H9 (cell line): ENCODE measurements at regions not wholly inside any gene's neighbourhood (a gene's known extent, or its start where the extent isn't known, plus 50 kb on each side); places are given as distances from the start of the nearest gene placed in this dataset.

Experiments
- DNase-seq: peaks from one replicate; pipeline ENCODE4 v3.0.0-alpha.2; 2017
- H2AFZ ChIP-seq: one replicate; pipeline ENCODE4 v1.6.1; 2013; ENCODE audit warnings: mild to moderate bottlenecking, low read length, control low read depth, moderate library complexity
- H2AK5ac ChIP-seq: 2 replicates; pipeline ENCODE4 v1.6.1; 2013; ENCODE audit warnings: low read length, control low read depth, mixed read lengths; ENCODE audit not compliant: insufficient read length
- H2BK120ac ChIP-seq: one replicate; pipeline ENCODE4 v1.6.1; 2013; ENCODE audit warnings: low read depth, mild to moderate bottlenecking, low read length, control low read depth, inconsistent platforms; ENCODE audit not compliant: poor library complexity, severe bottlenecking
- H2BK12ac ChIP-seq: 2 replicates; pipeline ENCODE4 v1.6.1; 2013; ENCODE audit warnings: low read length, control low read depth, mixed read lengths, low read depth; ENCODE audit not compliant: insufficient read length
- H2BK15ac ChIP-seq: 2 replicates; pipeline ENCODE4 v1.6.1; 2013; ENCODE audit warnings: low read depth, low read length, control low read depth
- H2BK20ac ChIP-seq: one replicate; pipeline ENCODE4 v1.6.1; 2013; ENCODE audit warnings: low read depth, mild to moderate bottlenecking, low read length, control low read depth, inconsistent platforms; ENCODE audit not compliant: poor library complexity, severe bottlenecking
- H2BK5ac ChIP-seq: 2 replicates; pipeline ENCODE4 v1.6.1; 2013; ENCODE audit warnings: low read length, control low read depth, mixed read lengths; ENCODE audit not compliant: insufficient read length
- H3K14ac ChIP-seq: 2 replicates; pipeline ENCODE4 v1.6.1; 2013; ENCODE audit warnings: low read length, control low read depth; ENCODE audit not compliant: insufficient read depth
- H3K18ac ChIP-seq: 2 replicates; pipeline ENCODE4 v1.6.1; 2013; ENCODE audit warnings: low read depth, mild to moderate bottlenecking, mixed read lengths, low read length, control low read depth; ENCODE audit not compliant: insufficient read length
- H3K23ac ChIP-seq: 2 replicates; pipeline ENCODE4 v1.6.1; 2013; ENCODE audit warnings: low read length, control low read depth, mixed read lengths, low read depth; ENCODE audit not compliant: insufficient read length
- H3K23me2 ChIP-seq: 2 replicates; pipeline ENCODE4 v1.6.1; 2013; ENCODE audit warnings: low read depth, mild to moderate bottlenecking, mixed read lengths, low read length, control low read depth; ENCODE audit not compliant: insufficient read length, poor library complexity, severe bottlenecking
- H3K27ac ChIP-seq: 2 replicates; pipeline ENCODE4 v1.5.1; 2013; ENCODE audit warnings: low read length, control low read depth, mixed read lengths, low read depth; ENCODE audit not compliant: insufficient read length
- H3K27me3 ChIP-seq: 2 replicates; pipeline ENCODE4 v1.6.1; 2013; ENCODE audit warnings: low read length, control low read depth, inconsistent platforms; ENCODE audit not compliant: insufficient read depth
- H3K4ac ChIP-seq: 2 replicates; pipeline ENCODE4 v1.6.1; 2013; ENCODE audit warnings: low read depth, mild to moderate bottlenecking, control low read depth, inconsistent platforms, low read length, moderate library complexity
- H3K4me1 ChIP-seq: 2 replicates; pipeline ENCODE4 v1.6.1; 2013; ENCODE audit warnings: low read length, control low read depth, inconsistent platforms; ENCODE audit not compliant: insufficient read depth
- H3K4me2 ChIP-seq: 2 replicates; pipeline ENCODE4 v1.6.1; 2013; ENCODE audit warnings: low read length, control low read depth, mixed read lengths; ENCODE audit not compliant: insufficient read length, insufficient read depth
- H3K56ac ChIP-seq: 2 replicates; pipeline ENCODE4 v1.6.1; 2013; ENCODE audit warnings: low read depth, mild to moderate bottlenecking, mixed read lengths, low read length, control low read depth; ENCODE audit not compliant: insufficient read length
- H3K79me1 ChIP-seq: 2 replicates; pipeline ENCODE4 v1.6.1; 2013; ENCODE audit warnings: low read depth, mild to moderate bottlenecking, moderate library complexity, low read length, control low read depth, inconsistent platforms; ENCODE audit not compliant: insufficient read depth, poor library complexity, severe bottlenecking
- H3K79me2 ChIP-seq: 2 replicates; pipeline ENCODE4 v1.6.1; 2013; ENCODE audit warnings: low read length, control low read depth, inconsistent platforms; ENCODE audit not compliant: insufficient read depth
- H3K9ac ChIP-seq: 2 replicates; pipeline ENCODE4 v1.6.1; 2013; ENCODE audit warnings: low read length, control low read depth, mixed read lengths; ENCODE audit not compliant: insufficient read length; ENCODE audit errors: extremely low read depth
- H3K9me3 ChIP-seq: one replicate; pipeline ENCODE4 v1.6.1; 2013; ENCODE audit warnings: low read depth, low read length, inconsistent platforms; ENCODE audit not compliant: control insufficient read depth
- H3T11ph ChIP-seq: one replicate; pipeline ENCODE4 v1.6.1; 2013; ENCODE audit warnings: mild to moderate bottlenecking, low read length, control low read depth, inconsistent platforms
- H4K20me1 ChIP-seq: one replicate; pipeline ENCODE4 v1.6.1; 2013; ENCODE audit not compliant: control insufficient read depth, insufficient read length, insufficient read depth
- H4K5ac ChIP-seq: 2 replicates; pipeline ENCODE4 v1.6.1; 2013; ENCODE audit warnings: low read depth, mild to moderate bottlenecking, mixed read lengths, low read length, control low read depth; ENCODE audit not compliant: insufficient read length
- H4K8ac ChIP-seq: replicated peaks from 2 replicates; pipeline ENCODE4 v1.6.1; 2013; ENCODE audit warnings: low read length, control low read depth, mixed read lengths, low read depth; ENCODE audit not compliant: insufficient read length
- H4K91ac ChIP-seq: 2 replicates; pipeline ENCODE4 v1.6.1; 2013; ENCODE audit warnings: low read depth, mild to moderate bottlenecking, moderate library complexity, mixed read lengths, low read length, control low read depth; ENCODE audit not compliant: insufficient read length
- H3K27ac Mint-ChIP-seq, 3 experiments: 2 replicates in 2 of 3; 3 replicates in 1 of 3; pipeline ENCODE4 v1.8.0; 2020 to 2021; ENCODE audit warnings: mixed read lengths in 3 of 3, mild to moderate bottlenecking in 1 of 3, moderate library complexity in 1 of 3
- H3K27me3 Mint-ChIP-seq: 2 replicates; pipeline ENCODE4 v1.8.0; 2021; ENCODE audit warnings: low read depth, mild to moderate bottlenecking, moderate library complexity, mixed read lengths
- H3K36me3 Mint-ChIP-seq, 3 experiments: 2 replicates in 2 of 3; 3 replicates in 1 of 3; pipeline ENCODE4 v1.8.0; 2020 to 2021; ENCODE audit warnings: low read depth in 3 of 3, mixed read lengths in 3 of 3; ENCODE audit not compliant: insufficient read depth in 1 of 3
- H3K4me1 Mint-ChIP-seq, 2 experiments: 2 replicates each; pipeline ENCODE4 v1.8.0; 2020; ENCODE audit warnings: mixed read lengths in 2 of 2
- H3K4me3 Mint-ChIP-seq, 2 experiments: 2 replicates in 1 of 2; 3 replicates in 1 of 2; pipeline ENCODE4 v1.8.0; 2020 to 2021; ENCODE audit warnings: mild to moderate bottlenecking in 2 of 2, mixed read lengths in 2 of 2, moderate library complexity in 1 of 2
- H3K9me3 Mint-ChIP-seq, 2 experiments: 2 replicates in 1 of 2; 3 replicates in 1 of 2; pipeline ENCODE4 v1.8.0; 2020; ENCODE audit warnings: mild to moderate bottlenecking in 2 of 2, mixed read lengths in 2 of 2, moderate library complexity in 1 of 2
- CTCF ChIP-seq: fragments of 200-600 bp; sonication (generic); conservative IDR thresholded peaks from 3 replicates; pipeline ENCODE4 v1.8.0; 2021; ENCODE audit warnings: antibody characterized with exemption, mild to moderate bottlenecking
- WGBS: extraction: QIAGEN DNeasy Blood & Tissue Kit; methylation state at CpG from one replicate; pipeline ENCODE4 v1.1.7; 2013; ENCODE audit warnings: missing lambda C conversion rate, low lambda C conversion rate, mixed read lengths; ENCODE audit not compliant: insufficient read length; ENCODE audit errors: extremely low coverage; 5-methylcytosine and 5-hydroxymethylcytosine counted together

- no peaks in the 10 kb centered on the region for H3K27me3 ChIP-seq
- no peaks in the 10 kb centered on the region for H3K9me3 ChIP-seq
- no peak overlapping the region for H4K8ac ChIP-seq
- H3K27me3 Mint-ChIP-seq: no peaks in the 10 kb centered on the region
- no peak overlapping the region for H3K9ac ChIP-seq
- H3K4me1 ChIP-seq: no peaks in the 10 kb centered on the region
- no peak overlapping the region for H2BK120ac ChIP-seq
- no peak overlapping the region for H2AFZ ChIP-seq
- no peaks in the 10 kb centered on the region for H3K9me3 Mint-ChIP-seq
- no peak overlapping the region for H3K18ac ChIP-seq
- no peak overlapping the region for H2BK5ac ChIP-seq
- H4K20me1 ChIP-seq: no peaks in the 10 kb centered on the region
- no peak overlapping the region for H3T11ph ChIP-seq
- H2AK5ac ChIP-seq: no peak overlapping the region
- no peak overlapping the region for H3K27ac Mint-ChIP-seq
- H3K4me3 Mint-ChIP-seq: no peak overlapping the region
- no peak overlapping the region for H2BK12ac ChIP-seq
- no peak overlapping the region for H3K23ac ChIP-seq
- no peak overlapping the region for H3K4me2 ChIP-seq
- H3K27ac ChIP-seq: no peak overlapping the region
- H3K79me1 ChIP-seq: no peaks in the 10 kb centered on the region
- no peak for DNase-seq
- H2BK15ac ChIP-seq: no peak overlapping the region
- H3K4me1 Mint-ChIP-seq: no peaks in the 10 kb centered on the region
- no peak for TF ChIP-seq CTCF
- no peak overlapping the region for H3K14ac ChIP-seq
- no peak overlapping the region for H3K56ac ChIP-seq
- H3K23me2 ChIP-seq: no peaks in the 10 kb centered on the region
- WGBS: no CpG with 5 or more reads among the region's 3 CpGs
- H4K5ac ChIP-seq: no peak overlapping the region
- H3K36me3 Mint-ChIP-seq: no peaks in the 10 kb centered on the region
- no peak overlapping the region for H3K4ac ChIP-seq
- H3K79me2 ChIP-seq: no peaks in the 10 kb centered on the region
- no peak overlapping the region for H4K91ac ChIP-seq
- no peak overlapping the region for H2BK20ac ChIP-seq
These were observed 272.5 kb downstream of the TFEC start for GRCh38 chr7:115758025-115758424.
